GM06990 (cell line): ENCODE measurements at regions not wholly inside any gene's neighbourhood (a gene's known extent, or its start where the extent isn't known, plus 50 kb on each side); places are given as distances from the start of the nearest gene placed in this dataset.

Source experiments
- DNase-seq: peaks from one replicate; pipeline ENCODE4 v3.0.0-alpha.2; 2011; ENCODE audit not compliant: insufficient read length; ENCODE audit errors: extremely low read depth
- H3K27me3 ChIP-seq: replicated peaks from 2 replicates; pipeline ENCODE4 v1.6.0; 2011; ENCODE audit warnings: low read length; ENCODE audit not compliant: control insufficient read depth, insufficient read depth
- H3K36me3 ChIP-seq: 2 replicates; pipeline ENCODE4 v1.5.1; 2011; ENCODE audit warnings: low read length; ENCODE audit not compliant: control insufficient read depth, insufficient read depth
- H3K4me3 ChIP-seq: replicated peaks from 2 replicates; pipeline ENCODE4 v1.5.1; 2011; ENCODE audit warnings: low read depth, mild to moderate bottlenecking, control low read depth, low read length
- CTCF ChIP-seq: IDR thresholded peaks from 2 replicates; pipeline ENCODE4 v1.5.1; 2011; ENCODE audit warnings: low read length, control low read depth, mild to moderate bottlenecking, inconsistent platforms; ENCODE audit not compliant: insufficient read depth, poor library complexity, severe bottlenecking

GRCh38 chr17:5869041-5869745 lies 201.0 kb upstream of the WSCD1 start:
- TF ChIP-seq CTCF, result no peak
- DNase-seq, result no peak
- Histone ChIP-seq H3K4me3 (no peak overlapping the region), H3K27me3 (no peaks in the 10 kb centered on the region), H3K36me3 (no peaks in the 10 kb centered on the region)

GRCh38 chr17:5870231-5870953 lies 199.8 kb upstream of the WSCD1 start:
- Histone ChIP-seq H3K36me3 (no peaks in the 10 kb centered on the region), H3K27me3 (no peaks in the 10 kb centered on the region), H3K4me3 (no peak overlapping the region)
- no peak for DNase-seq
- TF ChIP-seq CTCF, result no peak

GRCh38 chr17:5871666-5872065 lies 198.5 kb upstream of the WSCD1 start:
- H3K4me3 ChIP-seq, result no peak overlapping the region
- no peak for DNase-seq
- TF ChIP-seq CTCF, result no peak
- no peaks in the 10 kb centered on the region for H3K27me3 ChIP-seq
- H3K36me3 ChIP-seq, result no peaks in the 10 kb centered on the region

- no peak for TF ChIP-seq CTCF
- no peaks in the 10 kb centered on the region for H3K36me3 ChIP-seq
- H3K4me3 ChIP-seq, result no peak overlapping the region
- no peaks in the 10 kb centered on the region for H3K27me3 ChIP-seq
- DNase-seq, result no peak
Observed at GRCh38 chr17:5872831-5873230, 197.3 kb upstream of the WSCD1 start.

- DNase-seq, result no peak
- H3K4me3 ChIP-seq, result no peak overlapping the region
- no peaks in the 10 kb centered on the region for H3K36me3 ChIP-seq
- no peaks in the 10 kb centered on the region for H3K27me3 ChIP-seq
- no peak for TF ChIP-seq CTCF
Observed at GRCh38 chr17:5873781-5874180, 196.4 kb upstream of the WSCD1 start.

- TF ChIP-seq CTCF, result no peak
- H3K36me3 ChIP-seq, result no peaks in the 10 kb centered on the region
- DNase-seq, result no peak
- no peak overlapping the region for H3K4me3 ChIP-seq
- no peaks in the 10 kb centered on the region; the same call in 1 of the 2 replicates for H3K27me3 ChIP-seq
Observed at GRCh38 chr17:5874486-5874885, 195.7 kb upstream of the WSCD1 start.
